ENCODE measurements at regions not wholly inside any gene's neighbourhood (a gene's known extent, or its start where the extent isn't known, plus 50 kb on each side); places are given as distances from the start of the nearest gene placed in this dataset.

GRCh38 chr5:4896328-4896727, 243.8 kb upstream of the ADAMTS16 start:
- intact Hi-C loops (cut with micrococcal nuclease; ENCODE audit: unreplicated experiment), result no loop called here
- ChIA-PET POLR2A (no interaction called here), CTCF (no interaction called here)
- no peak for TF ChIP-seq CTCF (IDR thresholded peaks at IDR 0.05; ENCODE audit: insufficient read depth in 1 of 2, low read depth in 1 of 2, low read length in 1 of 2, severe bottlenecking in 1 of 2, unreplicated experiment in 1 of 2)
- H3K4me1 ChIP-seq, result no peaks in the 10 kb centered on the region
- H3K36me3 ChIP-seq (ENCODE audit: control insufficient read depth, insufficient read depth, low read length), result no peaks in the 10 kb centered on the region
- no peak overlapping the region for H3K4me3 ChIP-seq (ENCODE audit: low read depth, low read length)
- BruUV-seq (replicated peaks), result no TSS peak
- peaks cover 10% of the 10 kb centered on the region for H3K27me3 Mint-ChIP-seq (ENCODE audit: insufficient read depth, unreplicated experiment)
- H3K4me1 Mint-ChIP-seq (ENCODE audit: low read depth, unreplicated experiment), result no peaks in the 10 kb centered on the region
- peaks cover 8% of the 10 kb centered on the region for H3K9me3 Mint-ChIP-seq (ENCODE audit: unreplicated experiment)
- H3K4me3 Mint-ChIP-seq (ENCODE audit: unreplicated experiment), result no peak overlapping the region
- no peak overlapping the region for H3K27ac Mint-ChIP-seq (ENCODE audit: unreplicated experiment)
- no peaks in the 10 kb centered on the region for H3K9me3 ChIP-seq
- DNase-seq, result no peak
- H3K36me3 Mint-ChIP-seq (ENCODE audit: insufficient read depth, unreplicated experiment), result peaks cover 5% of the 10 kb centered on the region
- no peaks in the 10 kb centered on the region for H3K27me3 ChIP-seq (replicated peaks; ENCODE audit: control insufficient read depth, insufficient read depth, low read length)

- Mint-ChIP-seq H3K27me3 (ENCODE audit: insufficient read depth, unreplicated experiment) (peaks cover 5% of the 10 kb centered on the region), H3K4me3 (ENCODE audit: unreplicated experiment) (no peak overlapping the region)
- DNase-seq, result no peak
Measured at GRCh38 chr5:4901305-4901811, 238.8 kb upstream of the ADAMTS16 start.

GRCh38 chr5:4901924-4902323, 238.2 kb upstream of the ADAMTS16 start:
- no peaks in the 10 kb centered on the region for H3K4me1 Mint-ChIP-seq (ENCODE audit: low read depth, unreplicated experiment)
- no peaks in the 10 kb centered on the region for H3K4me1 ChIP-seq
- H3K27ac Mint-ChIP-seq (ENCODE audit: unreplicated experiment), result no peak overlapping the region
- no peak overlapping the region for H3K4me3 ChIP-seq (ENCODE audit: low read depth, low read length)
- H3K4me3 Mint-ChIP-seq (ENCODE audit: unreplicated experiment), result no peak overlapping the region
- no peaks in the 10 kb centered on the region for H3K9me3 ChIP-seq
- intact Hi-C loops (cut with micrococcal nuclease; ENCODE audit: unreplicated experiment), result no loop called here
- ChIA-PET POLR2A (no interaction called here), CTCF (no interaction called here)
- no peaks in the 10 kb centered on the region for H3K9me3 Mint-ChIP-seq (ENCODE audit: unreplicated experiment)
- H3K36me3 Mint-ChIP-seq (ENCODE audit: insufficient read depth, unreplicated experiment), result no peaks in the 10 kb centered on the region
- TF ChIP-seq CTCF (IDR thresholded peaks at IDR 0.05; ENCODE audit: insufficient read depth in 1 of 2, low read depth in 1 of 2, low read length in 1 of 2, severe bottlenecking in 1 of 2, unreplicated experiment in 1 of 2), result no peak
- no peaks in the 10 kb centered on the region for H3K27me3 ChIP-seq (replicated peaks; ENCODE audit: control insufficient read depth, insufficient read depth, low read length)
- peaks cover 5% of the 10 kb centered on the region for H3K27me3 Mint-ChIP-seq (ENCODE audit: insufficient read depth, unreplicated experiment)
- no TSS peak for BruUV-seq (replicated peaks)
- no peaks in the 10 kb centered on the region for H3K36me3 ChIP-seq (ENCODE audit: control insufficient read depth, insufficient read depth, low read length)
- no peak for DNase-seq

More at GRCh38 chr5:4901305-4901811, 238.8 kb upstream of the ADAMTS16 start:
- intact Hi-C loops (cut with micrococcal nuclease; ENCODE audit: unreplicated experiment), result no loop called here
- H3K4me3 ChIP-seq (ENCODE audit: low read depth, low read length), result no peak overlapping the region
- no peaks in the 10 kb centered on the region for H3K9me3 Mint-ChIP-seq (ENCODE audit: unreplicated experiment)
- H3K27me3 ChIP-seq (replicated peaks; ENCODE audit: control insufficient read depth, insufficient read depth, low read length), result no peaks in the 10 kb centered on the region
- no peaks in the 10 kb centered on the region for H3K4me1 Mint-ChIP-seq (ENCODE audit: low read depth, unreplicated experiment)
- ChIA-PET POLR2A (no interaction called here), CTCF (no interaction called here)
- H3K36me3 Mint-ChIP-seq (ENCODE audit: insufficient read depth, unreplicated experiment), result no peaks in the 10 kb centered on the region
- H3K9me3 ChIP-seq, result no peaks in the 10 kb centered on the region
- no peaks in the 10 kb centered on the region for H3K4me1 ChIP-seq
- H3K27ac Mint-ChIP-seq (ENCODE audit: unreplicated experiment), result no peak overlapping the region
- no peaks in the 10 kb centered on the region for H3K36me3 ChIP-seq (ENCODE audit: control insufficient read depth, insufficient read depth, low read length)
- no peak for TF ChIP-seq CTCF (IDR thresholded peaks at IDR 0.05; ENCODE audit: insufficient read depth in 1 of 2, low read depth in 1 of 2, low read length in 1 of 2, severe bottlenecking in 1 of 2, unreplicated experiment in 1 of 2)
- no TSS peak for BruUV-seq (replicated peaks)

Data from Caco-2 (cell line).